22Rv1 (cell line): ENCODE measurements at regions not wholly inside any gene's neighbourhood (a gene's known extent, or its start where the extent isn't known, plus 50 kb on each side); places are given as distances from the start of the nearest gene placed in this dataset.

ENCODE experiments used
- ZFX ChIP-seq: fragments of 450-650 bp; IDR thresholded peaks from 2 replicates; pipeline ENCODE4 v1.6.1; 2017; ENCODE audit warnings: antibody characterized with exemption, borderline replicate concordance
- TF ChIP-seq, protein P1 (sequence below): fragments of 450-650 bp; IDR thresholded peaks from 2 replicates; pipeline ENCODE4 v1.5.1; 2017; ENCODE audit warnings: mild to moderate bottlenecking

DNA sequence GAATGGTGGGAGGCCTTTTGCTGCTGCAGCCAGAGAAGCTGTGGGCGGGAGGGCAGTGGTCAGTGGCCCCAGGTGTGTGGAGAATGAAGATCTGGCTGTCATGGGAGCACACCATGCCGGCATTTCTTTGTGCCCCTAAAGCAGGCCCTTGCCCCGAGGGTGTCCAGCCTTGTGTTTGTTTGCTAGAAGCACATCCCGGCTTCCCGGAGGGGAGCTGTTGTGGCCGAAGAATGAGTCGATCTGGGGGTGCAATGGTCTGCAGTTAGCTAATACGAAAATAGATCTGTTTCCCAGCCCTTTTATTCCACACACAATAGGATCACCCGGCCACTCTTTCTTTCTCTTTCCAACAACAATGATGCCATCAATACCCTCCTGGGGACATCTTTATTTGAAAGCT lies 228.8 kb downstream of the CBLN1 start:
- TF ChIP-seq, protein P1, sequence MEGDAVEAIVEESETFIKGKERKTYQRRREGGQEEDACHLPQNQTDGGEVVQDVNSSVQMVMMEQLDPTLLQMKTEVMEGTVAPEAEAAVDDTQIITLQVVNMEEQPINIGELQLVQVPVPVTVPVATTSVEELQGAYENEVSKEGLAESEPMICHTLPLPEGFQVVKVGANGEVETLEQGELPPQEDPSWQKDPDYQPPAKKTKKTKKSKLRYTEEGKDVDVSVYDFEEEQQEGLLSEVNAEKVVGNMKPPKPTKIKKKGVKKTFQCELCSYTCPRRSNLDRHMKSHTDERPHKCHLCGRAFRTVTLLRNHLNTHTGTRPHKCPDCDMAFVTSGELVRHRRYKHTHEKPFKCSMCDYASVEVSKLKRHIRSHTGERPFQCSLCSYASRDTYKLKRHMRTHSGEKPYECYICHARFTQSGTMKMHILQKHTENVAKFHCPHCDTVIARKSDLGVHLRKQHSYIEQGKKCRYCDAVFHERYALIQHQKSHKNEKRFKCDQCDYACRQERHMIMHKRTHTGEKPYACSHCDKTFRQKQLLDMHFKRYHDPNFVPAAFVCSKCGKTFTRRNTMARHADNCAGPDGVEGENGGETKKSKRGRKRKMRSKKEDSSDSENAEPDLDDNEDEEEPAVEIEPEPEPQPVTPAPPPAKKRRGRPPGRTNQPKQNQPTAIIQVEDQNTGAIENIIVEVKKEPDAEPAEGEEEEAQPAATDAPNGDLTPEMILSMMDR = no peak
- TF ChIP-seq ZFX = no peak
